ENCODE measurements at regions not wholly inside any gene's neighbourhood (a gene's known extent, or its start where the extent isn't known, plus 50 kb on each side); places are given as distances from the start of the nearest gene placed in this dataset.

- Histone ChIP-seq H3K9me2 (replicated peaks; ENCODE audit: control insufficient read depth, low read length) (no peaks in the 10 kb centered on the region), H3K4me3 (ENCODE audit: low read length) (no peak overlapping the region), H3K4me1 (ENCODE audit: control insufficient read depth, low read length) (no peaks in the 10 kb centered on the region), H3F3A (ENCODE audit: control insufficient read depth, insufficient read depth) (no peaks in the 10 kb centered on the region), H3K27me3 (ENCODE audit: control insufficient read depth, low read length) (no peaks in the 10 kb centered on the region), H3K9me3 (ENCODE audit: control insufficient read depth, insufficient read depth, low read length) (no peaks in the 10 kb centered on the region), H3K27ac (ENCODE audit: low read depth, low read length) (no peak overlapping the region), H4K20me1 (ENCODE audit: control insufficient read depth, insufficient read depth, low read depth, low read length) (no peaks in the 10 kb centered on the region), H3K4me2 (ENCODE audit: low read length) (no peak overlapping the region), H3K79me2 (ENCODE audit: control insufficient read depth, low read length) (no peaks in the 10 kb centered on the region), H3K36me3 (ENCODE audit: control insufficient read depth, low read length) (no peaks in the 10 kb centered on the region)
- TF ChIP-seq CTCF (IDR thresholded peaks at IDR 0.05; ENCODE audit: low read depth, low read length, poor library complexity, severe bottlenecking) (no peak), EZH2phosphoT487 (IDR thresholded peaks at IDR 0.05; ENCODE audit: borderline replicate concordance, low read length) (no peak)
These were observed 643.5 kb downstream of the AJAP1 start for GRCh38 chr1:5297886-5298239.

- no peaks in the 10 kb centered on the region for H3F3A ChIP-seq (ENCODE audit: control insufficient read depth, insufficient read depth)
These were observed 642.9 kb downstream of the AJAP1 start for GRCh38 chr1:5297180-5297885.

GRCh38 chr1:5296557-5297179, 642.3 kb downstream of the AJAP1 start:
- Histone ChIP-seq H3K4me1 (ENCODE audit: control insufficient read depth, low read length) (no peaks in the 10 kb centered on the region), H3K27me3 (ENCODE audit: control insufficient read depth, low read length) (no peaks in the 10 kb centered on the region), H3K9me2 (replicated peaks; ENCODE audit: control insufficient read depth, low read length) (no peaks in the 10 kb centered on the region), H4K20me1 (ENCODE audit: control insufficient read depth, insufficient read depth, low read depth, low read length) (no peaks in the 10 kb centered on the region), H3K27ac (ENCODE audit: low read depth, low read length) (no peak overlapping the region), H3K36me3 (ENCODE audit: control insufficient read depth, low read length) (no peaks in the 10 kb centered on the region), H3K4me2 (ENCODE audit: low read length) (no peak overlapping the region), H3K9me3 (ENCODE audit: control insufficient read depth, insufficient read depth, low read length) (no peaks in the 10 kb centered on the region), H3K79me2 (ENCODE audit: control insufficient read depth, low read length) (no peaks in the 10 kb centered on the region), H3K4me3 (ENCODE audit: low read length) (no peak overlapping the region), H3F3A (ENCODE audit: control insufficient read depth, insufficient read depth) (no peaks in the 10 kb centered on the region)
- TF ChIP-seq EZH2phosphoT487 (IDR thresholded peaks at IDR 0.05; ENCODE audit: borderline replicate concordance, low read length) (no peak), CTCF (IDR thresholded peaks at IDR 0.05; ENCODE audit: low read depth, low read length, poor library complexity, severe bottlenecking) (no peak)

More at GRCh38 chr1:5297180-5297885, 642.9 kb downstream of the AJAP1 start:
- H4K20me1 ChIP-seq (ENCODE audit: control insufficient read depth, insufficient read depth, low read depth, low read length) = no peaks in the 10 kb centered on the region
- H3K36me3 ChIP-seq (ENCODE audit: control insufficient read depth, low read length) = no peaks in the 10 kb centered on the region
- H3K79me2 ChIP-seq (ENCODE audit: control insufficient read depth, low read length) = no peaks in the 10 kb centered on the region
- no peak overlapping the region for H3K4me2 ChIP-seq (ENCODE audit: low read length)
- no peaks in the 10 kb centered on the region for H3K9me3 ChIP-seq (ENCODE audit: control insufficient read depth, insufficient read depth, low read length)
- TF ChIP-seq CTCF (IDR thresholded peaks at IDR 0.05; ENCODE audit: low read depth, low read length, poor library complexity, severe bottlenecking) (no peak), EZH2phosphoT487 (IDR thresholded peaks at IDR 0.05; ENCODE audit: borderline replicate concordance, low read length) (no peak)
- H3K4me3 ChIP-seq (ENCODE audit: low read length) = no peak overlapping the region
- H3K27ac ChIP-seq (ENCODE audit: low read depth, low read length) = no peak overlapping the region
- no peaks in the 10 kb centered on the region for H3K27me3 ChIP-seq (ENCODE audit: control insufficient read depth, low read length)
- no peaks in the 10 kb centered on the region for H3K4me1 ChIP-seq (ENCODE audit: control insufficient read depth, low read length)
- no peaks in the 10 kb centered on the region for H3K9me2 ChIP-seq (replicated peaks; ENCODE audit: control insufficient read depth, low read length)

All from DOHH2 (cell line).